ENCODE measurements at regions not wholly inside any gene's neighbourhood (a gene's known extent, or its start where the extent isn't known, plus 50 kb on each side); places are given as distances from the start of the nearest gene placed in this dataset.
"Not testable (repeated sequence)": the region's sequence is repeated elsewhere in the genome, so short reads cannot be mapped to it uniquely, and the experiment has no call there.

DNA sequence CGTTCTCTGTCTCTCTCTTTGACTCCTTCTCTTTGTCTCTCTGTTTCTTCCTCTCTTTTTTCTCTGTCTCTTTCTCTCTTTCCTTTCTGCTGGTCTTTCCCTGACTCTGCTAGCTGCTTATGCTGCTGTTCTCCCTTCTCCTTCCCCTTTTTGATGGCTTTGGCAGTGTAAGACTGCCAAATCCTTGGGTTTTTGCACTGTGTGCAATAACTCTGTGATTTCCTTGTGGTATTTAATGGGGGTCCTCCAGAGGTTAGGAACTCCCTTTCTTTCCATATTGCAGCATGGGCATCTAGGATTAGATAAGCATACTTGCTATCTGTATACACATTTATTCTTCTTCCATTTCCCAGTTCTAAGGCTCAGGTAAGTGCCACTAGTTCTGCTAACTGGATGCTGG is 99.3 kb downstream of the SH3GLB1 start:
- dilution Hi-C loops (cut with HindIII; ENCODE audit: low sequenced_read_pairs, unreplicated experiment); CTCF ChIA-PET: not testable (repeated sequence)

More for the DNA sequence above, 99.3 kb downstream of the SH3GLB1 start:
- H3K36me3 ChIP-seq (ENCODE audit: control insufficient read depth, insufficient read depth, low read length); H3K4ac ChIP-seq (ENCODE audit: low read depth, low read length); POLR2A ChIA-PET (ENCODE audit: unreplicated experiment); intact Hi-C loops (cut with micrococcal nuclease); H3K79me1 ChIP-seq (ENCODE audit: low read depth in 1 of 2, low read length in 2 of 2); H4K5ac ChIP-seq (ENCODE audit: low read depth, low read length); H2BK20ac ChIP-seq (ENCODE audit: low read depth, low read length); H2AFZ ChIP-seq (replicated peaks; ENCODE audit: low read length, poor library complexity); H3K27me3 ChIP-seq (ENCODE audit: control insufficient read depth, insufficient read depth, low read length); H3K9ac ChIP-seq (ENCODE audit: low read depth, low read length); in situ Hi-C loops (cut with MboI; ENCODE audit: low sequenced_read_pairs); H2AK9ac ChIP-seq (replicated peaks; ENCODE audit: low read depth, low read length, poor library complexity); H4K8ac ChIP-seq (ENCODE audit: low read depth in 2 of 2, low read length in 2 of 2); H3K27ac ChIP-seq (ENCODE audit: insufficient read depth, low read length); H3K14ac ChIP-seq (replicated peaks; ENCODE audit: low read depth, low read length); H3K23ac ChIP-seq (ENCODE audit: low read depth, low read length); H2BK120ac ChIP-seq (ENCODE audit: low read depth, low read length); H3K18ac ChIP-seq (ENCODE audit: low read depth, low read length); H4K20me1 ChIP-seq (ENCODE audit: insufficient read depth, low read length); H3K4me3 ChIP-seq (ENCODE audit: insufficient read depth, low read depth, low read length); H2BK15ac ChIP-seq (ENCODE audit: low read depth, low read length); H2AK5ac ChIP-seq (ENCODE audit: low read depth, low read length); H3K4me2 ChIP-seq (ENCODE audit: low read depth, low read length); H4K91ac ChIP-seq (ENCODE audit: insufficient read depth, low read depth, low read length); ATAC-seq (ENCODE audit: low read depth); H3K56ac ChIP-seq (ENCODE audit: extremely low read depth, insufficient read depth, low read length); BruUV-seq (replicated peaks); H2BK5ac ChIP-seq (ENCODE audit: low read depth, low read length, poor library complexity, severe bottlenecking); H3K9me1 ChIP-seq (ENCODE audit: insufficient read depth, low read length); H3K9me3 ChIP-seq (ENCODE audit: control insufficient read depth, insufficient read depth, low read length); H3K4me1 ChIP-seq (ENCODE audit: control insufficient read depth, insufficient read depth, low read length); DNase-seq: not testable (repeated sequence)
- WGBS, 2 experiments (ENCODE audit: extremely low coverage in 2 of 2, insufficient read length in 1 of 2), result no CpG with 5 or more reads among the region's 1 CpG
